ENCODE measurements at regions not wholly inside any gene's neighbourhood (a gene's known extent, or its start where the extent isn't known, plus 50 kb on each side); places are given as distances from the start of the nearest gene placed in this dataset.

DNA sequence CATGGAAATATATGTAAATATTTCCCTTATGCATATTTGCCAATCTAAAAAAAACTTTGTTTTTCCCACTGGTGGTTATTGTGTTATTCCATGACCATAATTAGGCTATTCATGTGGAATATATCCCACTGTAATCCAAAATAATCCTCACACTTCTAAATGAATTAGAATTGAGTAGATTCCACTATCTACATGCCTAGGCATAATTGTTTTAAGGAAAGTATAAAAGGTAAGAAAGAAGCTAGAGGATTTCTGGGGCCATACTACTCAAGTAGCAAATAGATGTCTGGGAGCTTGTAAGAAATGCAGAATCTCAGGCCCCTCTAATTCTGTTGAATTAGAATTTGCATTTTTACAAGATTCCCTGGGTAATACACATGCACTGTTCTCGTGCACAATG, 83.5 kb upstream of the RRP15 start:
- H3K27ac ChIP-seq (ENCODE audit: insufficient read length, low read depth, low read length) = no peak overlapping the region
- no peak overlapping the region for H2BK12ac ChIP-seq (ENCODE audit: insufficient read length, low read depth, low read length)
- H3K56ac ChIP-seq (ENCODE audit: insufficient read length, low read depth, low read length) = no peak overlapping the region
- H3K36me3 Mint-ChIP-seq (ENCODE audit: insufficient read depth in 1 of 3, low read depth in 3 of 3) = no peaks in the 10 kb centered on the region
- WGBS (ENCODE audit: extremely low coverage, insufficient read length, low lambda C conversion rate) = no CpG with 5 or more reads among the region's 1 CpG
- no peak overlapping the region for H2AFZ ChIP-seq (ENCODE audit: low read length)
- TF ChIP-seq, protein P1, sequence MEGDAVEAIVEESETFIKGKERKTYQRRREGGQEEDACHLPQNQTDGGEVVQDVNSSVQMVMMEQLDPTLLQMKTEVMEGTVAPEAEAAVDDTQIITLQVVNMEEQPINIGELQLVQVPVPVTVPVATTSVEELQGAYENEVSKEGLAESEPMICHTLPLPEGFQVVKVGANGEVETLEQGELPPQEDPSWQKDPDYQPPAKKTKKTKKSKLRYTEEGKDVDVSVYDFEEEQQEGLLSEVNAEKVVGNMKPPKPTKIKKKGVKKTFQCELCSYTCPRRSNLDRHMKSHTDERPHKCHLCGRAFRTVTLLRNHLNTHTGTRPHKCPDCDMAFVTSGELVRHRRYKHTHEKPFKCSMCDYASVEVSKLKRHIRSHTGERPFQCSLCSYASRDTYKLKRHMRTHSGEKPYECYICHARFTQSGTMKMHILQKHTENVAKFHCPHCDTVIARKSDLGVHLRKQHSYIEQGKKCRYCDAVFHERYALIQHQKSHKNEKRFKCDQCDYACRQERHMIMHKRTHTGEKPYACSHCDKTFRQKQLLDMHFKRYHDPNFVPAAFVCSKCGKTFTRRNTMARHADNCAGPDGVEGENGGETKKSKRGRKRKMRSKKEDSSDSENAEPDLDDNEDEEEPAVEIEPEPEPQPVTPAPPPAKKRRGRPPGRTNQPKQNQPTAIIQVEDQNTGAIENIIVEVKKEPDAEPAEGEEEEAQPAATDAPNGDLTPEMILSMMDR (conservative IDR thresholded peaks at IDR 0.05) = no peak
- H2AK5ac ChIP-seq (ENCODE audit: insufficient read length, low read length) = no peak overlapping the region
- no peaks in the 10 kb centered on the region for H3K9me3 Mint-ChIP-seq
- H3K14ac ChIP-seq (ENCODE audit: insufficient read depth, low read length) = no peak overlapping the region
- H4K91ac ChIP-seq (ENCODE audit: insufficient read length, low read depth, low read length) = no peak overlapping the region
- H2BK15ac ChIP-seq (ENCODE audit: low read depth, low read length) = no peak overlapping the region
- H3K27me3 ChIP-seq (ENCODE audit: insufficient read depth, low read length) = no peaks in the 10 kb centered on the region
- no peak overlapping the region for H2BK20ac ChIP-seq (ENCODE audit: low read depth, low read length, poor library complexity, severe bottlenecking)
- H3K23ac ChIP-seq (ENCODE audit: insufficient read length, low read depth, low read length) = no peak overlapping the region
- no peak overlapping the region for H3K4me3 Mint-ChIP-seq
- H4K20me1 ChIP-seq (ENCODE audit: control insufficient read depth, insufficient read depth, insufficient read length) = no peaks in the 10 kb centered on the region
- H3K4ac ChIP-seq (ENCODE audit: low read depth, low read length) = no peak overlapping the region
- no peak overlapping the region for H3T11ph ChIP-seq (ENCODE audit: low read length)
- H3K4me1 Mint-ChIP-seq = peaks cover 0 to 4% of the 10 kb centered on the region in 2 experiments; a peak in 1 of 4 replicates
- H4K5ac ChIP-seq (ENCODE audit: insufficient read length, low read depth, low read length) = no peak overlapping the region
- H2BK5ac ChIP-seq (ENCODE audit: insufficient read length, low read length) = no peak overlapping the region
- H3K23me2 ChIP-seq (ENCODE audit: insufficient read length, low read depth, low read length, poor library complexity, severe bottlenecking) = no peaks in the 10 kb centered on the region
- H3K27ac Mint-ChIP-seq = no peak overlapping the region
- H3K79me1 ChIP-seq (ENCODE audit: insufficient read depth, low read depth, low read length, poor library complexity, severe bottlenecking) = no peaks in the 10 kb centered on the region
- DNase-seq = no peak
- no peak overlapping the region for H3K18ac ChIP-seq (ENCODE audit: insufficient read length, low read depth, low read length)
- no peak overlapping the region for H3K9ac ChIP-seq (ENCODE audit: extremely low read depth, insufficient read length, low read length)
- H3K27me3 Mint-ChIP-seq (ENCODE audit: low read depth) = peaks cover 2% of the 10 kb centered on the region; the same call in 1 of the 2 replicates
- no peaks in the 10 kb centered on the region for H3K4me1 ChIP-seq (ENCODE audit: insufficient read depth, low read length)
- H2BK120ac ChIP-seq (ENCODE audit: low read depth, low read length, poor library complexity, severe bottlenecking) = no peak overlapping the region
- H3K9me3 ChIP-seq (ENCODE audit: control insufficient read depth, low read depth, low read length) = no peaks in the 10 kb centered on the region
- H4K8ac ChIP-seq (replicated peaks; ENCODE audit: insufficient read length, low read depth, low read length) = no peak overlapping the region
- H3K4me2 ChIP-seq (ENCODE audit: insufficient read depth, insufficient read length, low read length) = no peak overlapping the region
- H3K79me2 ChIP-seq (ENCODE audit: insufficient read depth, low read length) = no peaks in the 10 kb centered on the region

All from H9 (cell line).